RWPE2 (cell line): ENCODE measurements at regions not wholly inside any gene's neighbourhood (a gene's known extent, or its start where the extent isn't known, plus 50 kb on each side); places are given as distances from the start of the nearest gene placed in this dataset.

Experiments used
- ATAC-seq: fragments of 200-7000 bp; cut with Tn5 transposase; 3 replicates; pipeline ENCODE4 v1.9.1; 2021; ENCODE audit warnings: low read depth
- DNase-seq: peaks from one replicate; pipeline ENCODE4 v3.0.0-alpha.2; 2020; ENCODE audit warnings: low spot score
- H3K27ac ChIP-seq: fragments of 450-650 bp; 2 replicates; pipeline ENCODE4 v1.5.1; 2017; ENCODE audit warnings: mild to moderate bottlenecking; ENCODE audit not compliant: poor library complexity, severe bottlenecking
- H3K27me3 ChIP-seq: fragments of 250-450 bp; sonication (Bioruptor Pico); 2 replicates; pipeline ENCODE4 v1.5.1; 2021; ENCODE audit warnings: mild to moderate bottlenecking, moderate library complexity; ENCODE audit not compliant: insufficient read depth, poor library complexity, severe bottlenecking
- H3K36me3 ChIP-seq: fragments of 250-450 bp; sonication (Bioruptor Pico); 2 replicates; pipeline ENCODE4 v1.5.1; 2020; ENCODE audit warnings: low read depth, mild to moderate bottlenecking, moderate library complexity
- H3K4me1 ChIP-seq: fragments of 250-450 bp; sonication (Bioruptor Pico); 2 replicates; pipeline ENCODE4 v1.5.1; 2021; ENCODE audit warnings: mild to moderate bottlenecking, moderate library complexity; ENCODE audit not compliant: insufficient read depth, poor library complexity, severe bottlenecking
- H3K4me3 ChIP-seq: fragments of 250-450 bp; sonication (Bioruptor Pico); 2 replicates; pipeline ENCODE4 v1.5.1; 2021; ENCODE audit warnings: mild to moderate bottlenecking, moderate library complexity; ENCODE audit not compliant: severe bottlenecking
- H3K9me3 ChIP-seq: fragments of 250-450 bp; sonication (Bioruptor Pico); 2 replicates; pipeline ENCODE4 v1.5.1; 2021; ENCODE audit warnings: mild to moderate bottlenecking, moderate library complexity; ENCODE audit not compliant: severe bottlenecking
- TF ChIP-seq, protein P1 (sequence below): fragments of 450-650 bp; IDR thresholded peaks from one replicate; pipeline ENCODE4 v1.5.1; 2017; ENCODE audit warnings: mild to moderate bottlenecking, moderate library complexity; ENCODE audit not compliant: poor library complexity, severe bottlenecking

DNA sequence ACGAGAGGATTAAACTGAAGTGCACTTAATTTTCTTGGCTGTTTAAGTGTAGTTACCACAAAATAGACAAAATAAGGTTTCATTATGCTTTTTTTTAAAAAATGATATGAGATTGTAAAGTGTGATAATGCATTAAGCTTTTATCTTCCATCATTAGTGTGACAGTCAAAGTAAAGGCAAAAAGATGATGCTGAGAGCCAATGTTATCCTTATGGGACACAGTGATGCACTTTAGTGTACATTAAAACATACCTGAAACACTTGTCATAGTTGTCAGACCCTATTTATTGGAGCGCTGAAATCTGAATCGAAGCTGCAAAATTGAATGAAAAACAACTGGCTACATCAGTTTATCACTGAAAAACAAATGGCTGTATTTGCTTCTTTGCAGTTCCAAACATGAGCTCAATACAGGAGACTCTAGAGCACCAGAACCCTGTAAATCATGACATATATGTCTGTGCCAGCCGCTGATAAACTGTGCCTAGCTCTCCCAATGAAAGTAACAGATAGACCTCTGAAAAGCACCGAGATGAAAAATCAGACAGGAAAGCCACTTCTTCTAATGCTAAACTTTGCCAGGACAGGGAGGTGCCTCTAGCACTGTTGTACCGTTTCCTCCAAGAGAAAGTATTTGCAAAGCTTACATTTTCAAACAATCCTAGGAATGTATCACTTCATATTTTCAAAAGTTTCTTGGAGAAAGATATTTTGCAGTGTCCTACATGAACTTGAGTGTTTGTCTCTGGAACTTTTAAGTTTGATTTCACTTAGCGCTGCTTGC, 120.7 kb upstream of the TMPRSS15 start:
- Histone ChIP-seq H3K4me1 (no peaks in the 10 kb centered on the region), H3K4me3 (no peak overlapping the region), H3K9me3 (no peaks in the 10 kb centered on the region), H3K27ac (no peak overlapping the region), H3K27me3 (peaks cover 41% of the 10 kb centered on the region), H3K36me3 (no peaks in the 10 kb centered on the region)
- no peak for ATAC-seq
- TF ChIP-seq, protein P1, sequence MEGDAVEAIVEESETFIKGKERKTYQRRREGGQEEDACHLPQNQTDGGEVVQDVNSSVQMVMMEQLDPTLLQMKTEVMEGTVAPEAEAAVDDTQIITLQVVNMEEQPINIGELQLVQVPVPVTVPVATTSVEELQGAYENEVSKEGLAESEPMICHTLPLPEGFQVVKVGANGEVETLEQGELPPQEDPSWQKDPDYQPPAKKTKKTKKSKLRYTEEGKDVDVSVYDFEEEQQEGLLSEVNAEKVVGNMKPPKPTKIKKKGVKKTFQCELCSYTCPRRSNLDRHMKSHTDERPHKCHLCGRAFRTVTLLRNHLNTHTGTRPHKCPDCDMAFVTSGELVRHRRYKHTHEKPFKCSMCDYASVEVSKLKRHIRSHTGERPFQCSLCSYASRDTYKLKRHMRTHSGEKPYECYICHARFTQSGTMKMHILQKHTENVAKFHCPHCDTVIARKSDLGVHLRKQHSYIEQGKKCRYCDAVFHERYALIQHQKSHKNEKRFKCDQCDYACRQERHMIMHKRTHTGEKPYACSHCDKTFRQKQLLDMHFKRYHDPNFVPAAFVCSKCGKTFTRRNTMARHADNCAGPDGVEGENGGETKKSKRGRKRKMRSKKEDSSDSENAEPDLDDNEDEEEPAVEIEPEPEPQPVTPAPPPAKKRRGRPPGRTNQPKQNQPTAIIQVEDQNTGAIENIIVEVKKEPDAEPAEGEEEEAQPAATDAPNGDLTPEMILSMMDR = no peak
- DNase-seq = no peak

DNA sequence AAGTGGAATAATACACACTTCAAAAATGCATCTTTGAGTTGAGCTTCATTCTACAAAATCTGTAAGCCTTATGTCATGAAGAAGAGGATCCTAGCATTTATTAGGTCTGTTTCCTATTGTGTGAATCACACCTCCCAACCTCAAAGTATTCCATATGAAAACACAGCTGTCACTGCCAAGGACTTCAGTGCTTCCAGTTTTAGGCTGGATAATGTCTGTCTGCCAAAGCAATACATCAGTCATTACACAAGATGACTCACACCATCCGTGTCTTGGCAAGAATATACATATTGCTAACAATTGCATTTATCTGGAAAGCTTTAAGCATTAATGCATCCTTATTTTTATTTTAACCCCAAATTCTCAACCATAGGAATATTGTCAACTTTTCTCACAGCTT, 125.7 kb upstream of the TMPRSS15 start:
- Histone ChIP-seq H3K9me3 (no peaks in the 10 kb centered on the region), H3K4me3 (no peak overlapping the region), H3K4me1 (no peaks in the 10 kb centered on the region), H3K27ac (no peak overlapping the region), H3K27me3 (peaks cover 13% of the 10 kb centered on the region), H3K36me3 (no peaks in the 10 kb centered on the region)
- DNase-seq (no peak), ATAC-seq (peak; percentile 89)
- TF ChIP-seq, protein P1 = no peak

DNA sequence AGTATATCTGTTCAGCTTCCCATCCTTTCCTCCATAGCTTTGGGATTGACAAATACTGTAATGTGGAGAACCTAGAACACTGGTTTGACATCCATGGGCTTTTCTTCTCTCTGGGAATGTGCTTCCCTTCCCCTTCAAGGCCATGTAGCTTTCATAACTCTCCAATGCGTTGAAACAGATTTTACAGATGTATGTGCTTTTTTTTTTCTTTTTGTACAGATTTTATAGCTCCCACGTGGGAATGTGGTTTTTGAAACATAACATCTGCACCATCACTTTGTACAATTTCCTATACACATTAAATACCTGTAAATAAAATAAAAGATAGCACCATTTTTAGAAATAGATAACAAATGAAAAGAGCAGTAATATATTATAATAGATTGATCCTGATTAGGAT, 138.5 kb upstream of the TMPRSS15 start:
- H3K27me3 ChIP-seq = peaks cover 20% of the 10 kb centered on the region
- TF ChIP-seq, protein P1 = no peak
- H3K36me3 ChIP-seq = no peaks in the 10 kb centered on the region
- H3K27ac ChIP-seq = no peak overlapping the region
- no peak overlapping the region for H3K4me3 ChIP-seq
- ATAC-seq = no peak
- no peak for DNase-seq
- H3K4me1 ChIP-seq = no peaks in the 10 kb centered on the region
- H3K9me3 ChIP-seq = no peaks in the 10 kb centered on the region

DNA sequence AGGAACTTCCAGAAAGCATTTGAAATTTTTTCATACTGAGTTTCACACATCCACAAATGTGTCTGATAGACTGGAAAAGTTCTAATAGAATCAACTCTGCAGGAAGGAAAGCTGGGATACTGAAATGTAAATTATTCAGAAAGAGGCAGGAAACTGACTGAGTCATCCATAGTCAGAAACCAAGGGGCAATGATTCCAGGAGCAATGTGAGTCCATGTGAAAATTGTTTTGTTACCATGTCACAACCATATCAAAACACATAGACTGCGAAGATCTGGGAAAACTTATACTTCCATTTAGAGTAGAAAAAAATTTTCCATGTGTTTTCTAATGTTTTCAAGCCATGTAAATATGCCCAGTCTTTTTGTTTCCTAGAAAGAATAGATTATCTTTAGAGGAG, 142.3 kb upstream of the TMPRSS15 start:
- DNase-seq (no peak), ATAC-seq (no peak)
- no peaks in the 10 kb centered on the region for H3K36me3 ChIP-seq

More for the DNA sequence above, 142.3 kb upstream of the TMPRSS15 start:
- TF ChIP-seq, protein P1 = no peak
- Histone ChIP-seq H3K4me1 (no peaks in the 10 kb centered on the region), H3K9me3 (no peaks in the 10 kb centered on the region), H3K27ac (no peak overlapping the region), H3K4me3 (no peak overlapping the region), H3K27me3 (peaks cover 8% of the 10 kb centered on the region)
